T-helper 1 cell treated with Interleukin-12 subunit alpha and Interleukin-12 subunit beta and Interleukin-4 antibody, amounts not matched to agents 30 μg/mL and 1 μg/mL, for 36 hours (primary cell): ENCODE measurements at regions not wholly inside any gene's neighbourhood (a gene's known extent, or its start where the extent isn't known, plus 50 kb on each side); places are given as distances from the start of the nearest gene placed in this dataset.

Experiments used
- H3K27ac Mint-ChIP-seq: one replicate; pipeline ENCODE4 v1.8.0; 2021; ENCODE audit warnings: mild to moderate bottlenecking, mixed read lengths
- H3K27me3 Mint-ChIP-seq: one replicate; pipeline ENCODE4 v1.8.0; 2021; ENCODE audit warnings: low read depth, mixed read lengths
- H3K36me3 Mint-ChIP-seq: one replicate; pipeline ENCODE4 v1.8.0; 2021; ENCODE audit warnings: low read depth, mixed read lengths
- H3K4me1 Mint-ChIP-seq: one replicate; pipeline ENCODE4 v1.8.0; 2021; ENCODE audit warnings: low read depth, mixed read lengths
- H3K4me3 Mint-ChIP-seq: one replicate; pipeline ENCODE4 v1.8.0; 2021; ENCODE audit warnings: mild to moderate bottlenecking, moderate library complexity, mixed read lengths
- H3K9me3 Mint-ChIP-seq: one replicate; pipeline ENCODE4 v1.8.0; 2021; ENCODE audit warnings: mixed read lengths

GRCh38 chr5:138659561-138659960 is 84.4 kb upstream of the HSPA9 start:
- peaks cover 13% of the 10 kb centered on the region for H3K4me1 Mint-ChIP-seq
- no peak overlapping the region for H3K27ac Mint-ChIP-seq
- no peaks in the 10 kb centered on the region for H3K9me3 Mint-ChIP-seq
- no peak overlapping the region for H3K4me3 Mint-ChIP-seq
- peaks cover 96% of the 10 kb centered on the region for H3K27me3 Mint-ChIP-seq
- no peaks in the 10 kb centered on the region for H3K36me3 Mint-ChIP-seq

DNA sequence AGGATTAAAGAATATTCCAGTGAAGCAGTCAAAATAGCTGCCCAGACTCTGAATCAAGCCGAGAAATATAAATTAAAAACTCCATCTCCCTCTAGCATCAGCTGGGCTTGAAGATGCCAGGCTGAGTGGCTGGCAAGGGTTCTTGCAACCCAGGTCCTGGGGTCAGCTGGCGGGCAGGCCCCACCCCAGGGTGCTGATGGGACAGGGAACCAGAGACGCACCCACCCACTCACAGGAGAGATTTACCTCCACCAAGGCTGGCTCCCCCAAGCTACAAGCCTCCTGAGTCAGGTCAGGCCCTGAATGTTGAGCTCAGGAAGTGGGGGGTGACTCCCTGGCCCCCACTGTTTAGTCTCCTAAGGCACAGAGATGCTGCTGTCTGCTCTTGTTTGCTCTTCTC is 83.9 kb upstream of the HSPA9 start:
- H3K9me3 Mint-ChIP-seq: no peaks in the 10 kb centered on the region
- no peak overlapping the region for H3K27ac Mint-ChIP-seq
- peaks cover 18% of the 10 kb centered on the region for H3K4me1 Mint-ChIP-seq
- H3K4me3 Mint-ChIP-seq: no peak overlapping the region
- no peaks in the 10 kb centered on the region for H3K36me3 Mint-ChIP-seq
- H3K27me3 Mint-ChIP-seq: peaks cover 96% of the 10 kb centered on the region

GRCh38 chr5:138658676-138659075 is 83.5 kb upstream of the HSPA9 start:
- H3K27ac Mint-ChIP-seq: no peak overlapping the region
- no peak overlapping the region for H3K4me3 Mint-ChIP-seq
- no peaks in the 10 kb centered on the region for H3K36me3 Mint-ChIP-seq
- peaks cover 19% of the 10 kb centered on the region for H3K4me1 Mint-ChIP-seq
- peaks cover 96% of the 10 kb centered on the region for H3K27me3 Mint-ChIP-seq
- H3K9me3 Mint-ChIP-seq: no peaks in the 10 kb centered on the region

DNA sequence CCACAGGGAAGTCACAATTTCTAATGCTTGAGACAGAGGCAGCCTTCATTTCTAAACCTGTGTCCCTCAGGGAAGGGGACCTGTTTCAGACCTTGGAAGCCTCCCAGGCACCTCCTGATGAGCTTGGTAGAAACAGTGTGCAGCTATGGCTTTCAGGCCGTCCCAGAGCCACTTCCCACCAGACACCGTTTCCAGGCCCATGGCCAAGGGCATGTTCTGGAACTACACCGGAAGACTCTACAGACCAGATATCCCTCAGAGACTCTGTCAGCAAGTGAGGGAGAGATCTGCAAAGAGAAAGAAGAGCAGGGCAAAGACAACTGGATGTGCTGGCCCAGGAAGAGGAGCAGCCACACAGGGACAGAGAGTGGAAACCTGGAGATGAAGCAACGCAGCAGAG is 82.2 kb upstream of the HSPA9 start:
- H3K4me3 Mint-ChIP-seq: no peak overlapping the region
- H3K4me1 Mint-ChIP-seq: peaks cover 14% of the 10 kb centered on the region
- no peak overlapping the region for H3K27ac Mint-ChIP-seq
- H3K36me3 Mint-ChIP-seq: no peaks in the 10 kb centered on the region
- H3K27me3 Mint-ChIP-seq: peaks cover 96% of the 10 kb centered on the region
- no peaks in the 10 kb centered on the region for H3K9me3 Mint-ChIP-seq

GRCh38 chr5:138656916-138657315 is 81.7 kb upstream of the HSPA9 start:
- no peak overlapping the region for H3K27ac Mint-ChIP-seq

DNA sequence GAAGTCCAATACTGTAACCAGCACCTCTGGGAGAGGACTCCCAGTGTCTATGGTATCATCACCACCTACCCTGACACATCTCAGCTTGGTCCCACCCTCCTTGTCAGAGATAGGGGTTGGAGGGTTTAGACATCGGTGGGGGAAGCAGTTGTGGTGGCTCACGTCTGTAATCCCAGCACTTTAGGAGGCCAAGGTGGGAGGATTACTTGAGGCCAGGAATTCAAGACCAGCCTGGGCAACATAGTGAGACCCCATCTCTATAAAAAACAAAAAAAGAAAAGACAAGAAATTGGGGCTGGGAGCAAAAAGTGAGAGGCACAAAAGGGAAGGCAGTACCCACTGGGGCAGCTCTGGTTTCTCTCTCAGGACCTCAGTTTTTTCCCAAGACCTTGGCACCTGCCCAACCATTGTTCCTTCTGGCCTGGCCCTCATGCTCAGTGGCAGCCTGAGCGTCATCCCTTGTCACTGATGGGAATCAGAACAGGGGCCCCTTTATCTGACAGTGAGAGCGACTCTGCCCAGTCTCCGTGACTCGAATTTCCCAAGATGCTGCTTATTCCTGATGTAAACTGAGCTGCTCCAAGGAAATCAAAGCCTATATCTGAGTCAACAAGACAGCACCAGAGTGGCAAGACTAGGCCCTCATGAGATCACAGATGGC is 80.5 kb upstream of the HSPA9 start:
- H3K4me3 Mint-ChIP-seq: no peak overlapping the region
- peaks cover 14% of the 10 kb centered on the region for H3K4me1 Mint-ChIP-seq
- no peaks in the 10 kb centered on the region for H3K9me3 Mint-ChIP-seq
- H3K36me3 Mint-ChIP-seq: no peaks in the 10 kb centered on the region
- H3K27me3 Mint-ChIP-seq: peaks cover 94% of the 10 kb centered on the region
- no peak overlapping the region for H3K27ac Mint-ChIP-seq

More at GRCh38 chr5:138656916-138657315, 81.7 kb upstream of the HSPA9 start:
- H3K36me3 Mint-ChIP-seq: no peaks in the 10 kb centered on the region
- no peak overlapping the region for H3K4me3 Mint-ChIP-seq
- peaks cover 14% of the 10 kb centered on the region for H3K4me1 Mint-ChIP-seq
- H3K27me3 Mint-ChIP-seq: peaks cover 94% of the 10 kb centered on the region
- H3K9me3 Mint-ChIP-seq: no peaks in the 10 kb centered on the region

DNA sequence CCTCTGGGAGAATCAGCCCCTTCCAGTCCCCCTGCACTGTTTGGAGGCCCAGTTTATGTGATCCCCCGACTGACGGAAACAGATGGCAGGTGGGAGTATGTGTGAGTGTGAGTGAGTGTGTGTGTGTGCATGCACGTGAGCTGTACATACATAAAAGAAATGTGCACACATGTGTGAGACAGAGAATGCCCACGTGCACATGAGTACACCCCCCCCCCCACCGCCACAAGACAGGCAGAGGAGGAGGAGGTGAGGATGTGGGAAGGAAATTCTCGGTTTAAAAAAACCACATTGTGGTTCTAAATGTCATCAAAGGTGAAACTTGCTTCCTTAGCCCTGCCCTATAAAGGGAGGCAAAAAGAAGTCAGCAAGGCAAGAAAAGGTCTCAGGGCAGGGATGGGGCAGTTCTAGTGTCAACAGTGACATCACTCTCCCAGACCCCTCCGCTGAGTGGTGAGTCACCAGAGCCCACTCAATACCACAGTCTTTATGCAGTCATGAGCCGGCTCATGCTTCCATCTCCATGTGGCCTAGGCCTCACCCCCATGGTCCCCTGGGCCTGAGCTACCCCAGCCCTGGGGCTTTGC is 79.2 kb upstream of the HSPA9 start:
- peak overlapping the region; percentile 56 for H3K27ac Mint-ChIP-seq
- H3K27me3 Mint-ChIP-seq: peaks cover 92% of the 10 kb centered on the region
- no peaks in the 10 kb centered on the region for H3K9me3 Mint-ChIP-seq
- peaks cover 14% of the 10 kb centered on the region for H3K4me1 Mint-ChIP-seq
- H3K36me3 Mint-ChIP-seq: no peaks in the 10 kb centered on the region
- peak overlapping the region; percentile 4 for H3K4me3 Mint-ChIP-seq

DNA sequence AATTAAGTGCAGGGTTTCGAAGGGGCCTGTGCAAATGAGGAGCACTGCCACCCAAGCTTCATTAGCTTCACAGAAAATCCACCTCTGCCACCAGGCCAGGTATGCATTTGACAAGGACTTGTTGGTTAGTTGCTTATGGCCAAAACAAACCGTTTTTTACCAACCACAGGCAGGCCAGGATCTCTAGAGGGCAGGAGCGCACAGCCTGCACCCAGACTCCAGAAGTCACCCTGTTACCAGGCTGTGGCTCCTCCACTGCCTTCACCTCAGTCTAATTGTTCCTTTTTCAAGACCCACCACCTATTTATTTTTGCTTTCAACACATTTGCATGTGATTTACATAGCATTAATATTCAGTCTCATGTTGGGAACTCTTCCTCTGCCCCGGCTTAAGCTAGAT is 78.3 kb upstream of the HSPA9 start:
- peaks cover 91% of the 10 kb centered on the region for H3K27me3 Mint-ChIP-seq
- no peaks in the 10 kb centered on the region for H3K9me3 Mint-ChIP-seq
- peaks cover 14% of the 10 kb centered on the region for H3K4me1 Mint-ChIP-seq
- H3K27ac Mint-ChIP-seq: no peak overlapping the region
- no peaks in the 10 kb centered on the region for H3K36me3 Mint-ChIP-seq
- H3K4me3 Mint-ChIP-seq: no peak overlapping the region

- Mint-ChIP-seq H3K27me3 (peaks cover 96% of the 10 kb centered on the region), H3K9me3 (no peaks in the 10 kb centered on the region), H3K4me3 (no peak overlapping the region), H3K4me1 (peaks cover 14% of the 10 kb centered on the region), H3K36me3 (no peaks in the 10 kb centered on the region), H3K27ac (no peak overlapping the region)
These were observed 76.5 kb upstream of the HSPA9 start for GRCh38 chr5:138651767-138652117.

DNA sequence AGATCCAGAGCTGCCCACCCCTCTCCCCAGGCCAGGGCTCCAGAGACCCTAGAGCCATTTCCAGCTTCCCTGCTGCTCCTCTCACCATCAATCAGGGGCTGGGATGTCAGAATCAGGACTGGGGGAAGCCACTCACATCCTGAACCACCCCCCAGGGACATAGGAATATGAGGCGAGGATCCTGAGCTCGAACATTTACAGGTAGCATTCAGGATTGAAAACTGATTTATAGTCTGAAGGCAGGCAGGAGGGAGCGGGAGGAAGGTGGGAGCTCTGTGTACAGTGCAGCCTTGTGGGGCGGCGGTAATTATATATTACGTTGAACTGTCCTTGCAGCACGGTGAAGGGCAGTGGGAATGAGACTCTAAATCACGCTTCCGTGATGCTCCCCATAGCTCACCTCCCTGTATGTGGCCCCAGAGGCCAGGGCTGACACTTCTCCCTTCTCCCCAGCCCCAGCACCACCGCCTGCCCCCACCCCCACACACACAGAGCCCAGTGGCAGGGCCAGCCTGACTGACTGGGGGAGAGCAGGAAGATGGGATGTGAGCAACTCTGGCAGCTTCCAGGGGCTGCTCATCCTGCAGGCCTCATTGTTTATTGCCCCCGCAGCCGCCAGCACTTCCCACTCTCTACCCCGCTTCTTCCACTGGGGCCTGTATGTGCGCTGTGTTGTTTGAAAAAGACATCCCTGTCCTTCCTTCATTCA is 76.0 kb upstream of the HSPA9 start:
- H3K27me3 Mint-ChIP-seq: peaks cover 96% of the 10 kb centered on the region
- no peak overlapping the region for H3K4me3 Mint-ChIP-seq
- H3K4me1 Mint-ChIP-seq: peaks cover 14% of the 10 kb centered on the region
- no peaks in the 10 kb centered on the region for H3K36me3 Mint-ChIP-seq
- H3K9me3 Mint-ChIP-seq: no peaks in the 10 kb centered on the region
- H3K27ac Mint-ChIP-seq: no peak overlapping the region

DNA sequence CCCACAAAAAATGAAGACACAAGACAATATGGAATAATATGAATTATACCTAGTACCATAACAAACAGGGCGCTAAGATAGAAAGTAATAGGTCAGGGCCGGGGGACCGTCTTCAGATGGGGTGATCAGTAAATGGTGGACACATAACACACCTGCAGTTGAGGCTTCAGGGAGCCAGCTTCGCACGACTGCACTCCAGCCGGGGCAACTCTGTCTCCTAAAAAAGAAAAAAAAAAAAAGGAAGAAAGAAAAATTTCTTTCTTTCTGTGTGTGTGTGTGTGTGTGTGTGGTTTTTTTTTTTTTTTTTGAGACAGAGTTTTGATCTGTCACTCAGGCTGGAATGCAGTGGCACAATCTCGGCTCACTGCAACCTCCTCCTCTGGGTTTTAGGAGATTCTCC is 75.0 kb upstream of the HSPA9 start:
- no peak overlapping the region for H3K4me3 Mint-ChIP-seq
- H3K4me1 Mint-ChIP-seq: peaks cover 14% of the 10 kb centered on the region
- H3K27me3 Mint-ChIP-seq: peaks cover 90% of the 10 kb centered on the region
- no peaks in the 10 kb centered on the region for H3K36me3 Mint-ChIP-seq
- no peak overlapping the region for H3K27ac Mint-ChIP-seq
- H3K9me3 Mint-ChIP-seq: no peaks in the 10 kb centered on the region

GRCh38 chr5:138649775-138650174 is 74.6 kb upstream of the HSPA9 start:
- peaks cover 12% of the 10 kb centered on the region for H3K4me1 Mint-ChIP-seq
- H3K36me3 Mint-ChIP-seq: no peaks in the 10 kb centered on the region
- no peaks in the 10 kb centered on the region for H3K9me3 Mint-ChIP-seq
- H3K27me3 Mint-ChIP-seq: peaks cover 90% of the 10 kb centered on the region
- no peak overlapping the region for H3K4me3 Mint-ChIP-seq
- no peak overlapping the region for H3K27ac Mint-ChIP-seq

DNA sequence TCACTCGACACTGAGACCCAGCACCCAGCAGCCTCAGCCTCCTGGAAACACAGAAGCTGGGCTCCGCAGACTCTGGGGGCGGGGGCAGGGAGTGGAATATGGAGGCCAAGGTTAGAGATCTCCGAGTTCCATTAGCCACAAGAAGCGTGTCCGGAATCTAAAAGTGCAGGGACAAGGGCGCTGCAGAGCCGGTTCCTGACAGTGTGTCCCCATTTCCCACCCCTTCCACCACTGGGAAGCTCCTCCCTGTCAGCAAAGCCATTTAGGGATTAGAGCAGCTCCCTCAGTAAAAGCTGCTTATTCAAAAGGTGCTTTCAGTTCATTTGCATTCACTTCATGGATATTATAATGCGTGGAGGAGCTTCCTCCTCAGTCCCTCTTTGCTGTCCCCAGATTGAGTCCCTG is 74.1 kb upstream of the HSPA9 start:
- Mint-ChIP-seq H3K4me3 (no peak overlapping the region), H3K27ac (no peak overlapping the region), H3K4me1 (peaks cover 7% of the 10 kb centered on the region), H3K9me3 (no peaks in the 10 kb centered on the region), H3K36me3 (no peaks in the 10 kb centered on the region), H3K27me3 (peaks cover 90% of the 10 kb centered on the region)

DNA sequence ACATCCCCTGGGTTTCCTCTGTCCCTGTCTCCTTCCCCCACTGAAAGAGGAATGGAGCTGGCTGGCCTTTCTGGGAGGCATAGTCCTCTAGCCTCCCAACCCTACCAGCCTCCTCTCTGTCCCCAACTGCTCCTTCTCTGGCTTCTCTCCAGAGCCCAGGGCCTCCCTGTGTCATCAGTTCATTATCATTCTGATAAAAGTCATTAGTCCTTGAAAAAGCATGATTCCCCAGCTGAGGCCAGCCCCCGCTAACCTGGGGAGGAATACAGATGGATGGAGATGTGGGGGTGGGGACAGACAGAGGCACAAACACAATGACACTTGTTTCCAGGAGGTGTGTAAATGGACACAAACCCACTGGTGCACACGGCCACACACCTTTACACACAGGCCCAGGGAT is 73.6 kb upstream of the HSPA9 start:
- Mint-ChIP-seq H3K4me1 (peaks cover 5% of the 10 kb centered on the region), H3K27me3 (peaks cover 88% of the 10 kb centered on the region), H3K36me3 (no peaks in the 10 kb centered on the region), H3K9me3 (no peaks in the 10 kb centered on the region), H3K4me3 (no peak overlapping the region), H3K27ac (no peak overlapping the region)

DNA sequence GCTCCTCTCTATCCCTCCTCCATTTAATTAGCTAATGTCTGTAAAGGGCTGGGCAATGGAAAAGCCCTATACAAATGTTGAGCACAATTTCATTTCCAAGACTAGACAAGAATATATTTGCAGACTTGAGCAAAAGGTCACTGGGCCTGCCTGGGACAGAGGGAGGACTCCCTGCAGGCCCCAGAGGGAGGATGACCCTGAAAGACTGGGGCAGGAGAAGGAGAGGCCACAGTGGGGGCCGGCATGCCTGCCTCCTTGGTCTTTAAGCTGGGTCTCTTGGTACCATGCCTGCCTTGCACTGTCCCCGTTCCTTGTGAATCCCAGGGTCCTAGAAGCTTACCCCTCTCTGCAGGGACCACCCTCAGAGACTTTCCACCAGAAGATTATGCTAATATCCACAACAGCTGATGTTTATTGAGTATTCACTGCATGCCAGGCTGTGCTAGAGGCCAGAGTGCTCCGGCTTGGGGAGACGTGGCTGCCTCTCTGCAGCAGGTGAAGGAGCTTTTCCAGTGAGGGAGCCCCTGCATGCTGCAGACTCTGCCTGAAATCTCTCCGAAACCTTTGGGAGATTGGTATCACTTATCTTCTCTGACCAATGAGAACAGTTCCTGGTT is 72.7 kb upstream of the HSPA9 start:
- H3K27ac Mint-ChIP-seq: no peak overlapping the region
- no peak overlapping the region for H3K4me3 Mint-ChIP-seq
- H3K9me3 Mint-ChIP-seq: no peaks in the 10 kb centered on the region
- no peaks in the 10 kb centered on the region for H3K36me3 Mint-ChIP-seq
- no peaks in the 10 kb centered on the region for H3K4me1 Mint-ChIP-seq
- H3K27me3 Mint-ChIP-seq: peaks cover 87% of the 10 kb centered on the region
